ENCODE measurements at regions not wholly inside any gene's neighbourhood (a gene's known extent, or its start where the extent isn't known, plus 50 kb on each side); places are given as distances from the start of the nearest gene placed in this dataset.

DNA sequence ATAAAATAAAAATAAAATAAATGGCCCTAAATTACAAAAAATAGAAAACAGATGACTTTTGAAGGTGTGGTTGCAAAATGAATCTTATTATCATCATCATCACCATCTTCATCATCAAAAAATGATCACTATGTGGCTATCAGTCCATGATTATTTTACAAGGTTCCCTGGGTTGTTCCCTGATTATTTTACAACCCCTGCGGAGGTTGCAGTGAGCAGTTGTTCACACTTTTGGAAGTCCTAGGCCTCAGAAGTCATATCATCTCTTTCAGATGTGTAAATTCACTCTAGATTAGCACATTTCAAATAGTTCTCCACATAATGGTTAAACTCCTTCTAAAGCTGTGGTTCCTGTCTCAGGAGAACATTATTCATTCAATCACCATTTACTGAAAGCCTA is 57.4 kb upstream of the NR5A2 start:
- TF ChIP-seq POLR2AphosphoS5 (IDR thresholded peaks at IDR 0.05; ENCODE audit: low read depth, low read length): no peak
- no peak for TF ChIP-seq TAF1 (IDR thresholded peaks at IDR 0.05; ENCODE audit: borderline replicate concordance, insufficient read depth, low read length)
- TF ChIP-seq, protein P1, sequence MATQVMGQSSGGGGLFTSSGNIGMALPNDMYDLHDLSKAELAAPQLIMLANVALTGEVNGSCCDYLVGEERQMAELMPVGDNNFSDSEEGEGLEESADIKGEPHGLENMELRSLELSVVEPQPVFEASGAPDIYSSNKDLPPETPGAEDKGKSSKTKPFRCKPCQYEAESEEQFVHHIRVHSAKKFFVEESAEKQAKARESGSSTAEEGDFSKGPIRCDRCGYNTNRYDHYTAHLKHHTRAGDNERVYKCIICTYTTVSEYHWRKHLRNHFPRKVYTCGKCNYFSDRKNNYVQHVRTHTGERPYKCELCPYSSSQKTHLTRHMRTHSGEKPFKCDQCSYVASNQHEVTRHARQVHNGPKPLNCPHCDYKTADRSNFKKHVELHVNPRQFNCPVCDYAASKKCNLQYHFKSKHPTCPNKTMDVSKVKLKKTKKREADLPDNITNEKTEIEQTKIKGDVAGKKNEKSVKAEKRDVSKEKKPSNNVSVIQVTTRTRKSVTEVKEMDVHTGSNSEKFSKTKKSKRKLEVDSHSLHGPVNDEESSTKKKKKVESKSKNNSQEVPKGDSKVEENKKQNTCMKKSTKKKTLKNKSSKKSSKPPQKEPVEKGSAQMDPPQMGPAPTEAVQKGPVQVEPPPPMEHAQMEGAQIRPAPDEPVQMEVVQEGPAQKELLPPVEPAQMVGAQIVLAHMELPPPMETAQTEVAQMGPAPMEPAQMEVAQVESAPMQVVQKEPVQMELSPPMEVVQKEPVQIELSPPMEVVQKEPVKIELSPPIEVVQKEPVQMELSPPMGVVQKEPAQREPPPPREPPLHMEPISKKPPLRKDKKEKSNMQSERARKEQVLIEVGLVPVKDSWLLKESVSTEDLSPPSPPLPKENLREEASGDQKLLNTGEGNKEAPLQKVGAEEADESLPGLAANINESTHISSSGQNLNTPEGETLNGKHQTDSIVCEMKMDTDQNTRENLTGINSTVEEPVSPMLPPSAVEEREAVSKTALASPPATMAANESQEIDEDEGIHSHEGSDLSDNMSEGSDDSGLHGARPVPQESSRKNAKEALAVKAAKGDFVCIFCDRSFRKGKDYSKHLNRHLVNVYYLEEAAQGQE (IDR thresholded peaks at IDR 0.05; ENCODE audit: insufficient read depth in 1 of 2, low read depth in 2 of 2, low read length in 2 of 2): no peak
- no peak for TF ChIP-seq FOXP2 (optimal IDR thresholded peaks at IDR 0.05; ENCODE audit: borderline replicate concordance, extremely low read depth, extremely low read length, insufficient read depth)

Measured in PFSK-1 (cell line).